HG02885 (cell line): ENCODE measurements at regions not wholly inside any gene's neighbourhood (a gene's known extent, or its start where the extent isn't known, plus 50 kb on each side); places are given as distances from the start of the nearest gene placed in this dataset.

ENCODE experiments used
- ATAC-seq: cut with Tn5 transposase; IDR thresholded peaks from one replicate; pipeline ENCODE4 v1.9.1; 2021; ENCODE audit warnings: mild to moderate bottlenecking; ENCODE audit not compliant: unreplicated experiment, poor library complexity

GRCh38 chr2:146365041-146365440, 1479.8 kb upstream of the ACVR2A start:
- no peak for ATAC-seq

GRCh38 chr2:146363731-146364130, 1481.1 kb upstream of the ACVR2A start:
- ATAC-seq: no peak

GRCh38 chr2:146351689-146352088, 1493.1 kb upstream of the ACVR2A start:
- no peak for ATAC-seq

- no peak for ATAC-seq
Measured at GRCh38 chr2:146349334-146349733, 1495.5 kb upstream of the ACVR2A start.

DNA sequence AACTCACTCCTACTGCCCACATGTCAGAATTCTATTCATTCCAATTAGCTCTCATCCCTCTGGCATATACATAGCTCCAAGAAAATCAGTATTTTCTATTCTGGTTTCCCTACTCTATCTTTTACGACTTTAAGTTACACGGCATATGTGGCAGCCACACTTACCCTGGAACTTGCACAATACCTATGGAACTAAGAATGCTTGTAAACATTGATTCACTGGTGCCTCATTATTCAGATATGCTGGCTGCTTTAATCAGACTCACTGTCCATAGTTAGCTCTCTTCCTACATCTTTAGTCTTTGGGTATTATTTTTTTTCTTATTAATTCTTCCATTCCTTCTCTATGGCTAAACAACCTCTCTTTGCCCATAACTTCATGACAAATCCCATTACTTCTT, 1519.9 kb upstream of the ACVR2A start:
- ATAC-seq: no peak

DNA sequence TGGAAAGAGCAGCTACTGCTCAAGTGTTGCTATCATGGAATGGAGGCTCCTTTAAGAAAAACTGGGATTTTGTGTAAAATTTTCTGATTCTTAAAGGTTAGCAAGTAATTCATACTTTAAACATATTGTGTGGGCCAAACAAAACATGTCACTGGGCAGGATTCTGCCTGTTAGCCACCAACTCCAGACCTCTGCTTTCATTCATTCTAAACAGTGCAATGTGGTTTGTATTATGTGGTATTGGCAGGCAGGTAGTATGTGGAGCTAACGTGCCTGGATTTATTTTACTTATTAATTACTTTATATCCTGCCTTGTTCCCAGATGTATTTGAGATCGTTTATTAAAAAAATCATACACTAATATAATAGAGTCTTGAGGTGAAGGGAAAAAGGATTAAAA, 1521.3 kb upstream of the ACVR2A start:
- ATAC-seq: no peak

DNA sequence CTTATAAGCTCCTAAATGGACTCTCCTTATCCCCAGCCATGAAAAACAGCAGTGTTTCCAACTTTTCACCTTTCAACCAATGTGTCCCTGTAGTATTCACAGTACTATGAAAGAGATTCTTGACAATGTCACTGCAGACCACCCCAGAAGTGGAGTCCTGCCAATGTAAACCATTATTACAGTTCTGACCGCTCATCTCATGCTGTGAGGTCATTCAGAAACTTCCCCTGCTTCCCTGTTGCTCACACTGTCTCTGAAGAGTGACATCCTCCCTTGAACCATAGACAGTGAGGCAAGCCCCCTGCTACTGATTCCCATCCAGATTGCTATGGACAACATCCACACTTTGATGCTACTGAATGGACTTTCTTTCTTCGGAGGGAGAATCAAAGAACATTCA, 1523.7 kb upstream of the ACVR2A start:
- no peak for ATAC-seq

- ATAC-seq: no peak
Measured at GRCh38 chr2:146317959-146318358, 1526.9 kb upstream of the ACVR2A start.

GRCh38 chr2:146312899-146313298, 1531.9 kb upstream of the ACVR2A start:
- no peak for ATAC-seq

DNA sequence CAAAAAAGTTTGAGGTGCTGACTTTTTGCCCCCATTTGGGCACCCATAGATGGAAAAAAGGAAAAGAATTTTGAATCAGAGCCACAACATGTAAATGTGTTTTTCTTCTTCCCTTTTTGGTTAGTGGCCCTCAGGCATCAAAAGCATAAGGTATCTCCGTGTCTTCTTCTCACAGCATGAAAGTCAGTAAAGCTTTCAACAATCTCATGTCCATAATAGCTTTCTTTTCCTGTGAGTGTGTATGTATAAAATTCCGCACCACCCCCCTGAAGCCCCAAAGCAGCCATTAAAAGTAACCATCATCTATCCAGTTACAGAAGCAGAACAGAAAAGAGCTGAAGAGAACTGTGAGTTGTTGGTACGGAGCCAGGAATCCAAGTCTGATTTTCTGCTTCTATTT, 1539.7 kb upstream of the ACVR2A start:
- no peak for ATAC-seq

DNA sequence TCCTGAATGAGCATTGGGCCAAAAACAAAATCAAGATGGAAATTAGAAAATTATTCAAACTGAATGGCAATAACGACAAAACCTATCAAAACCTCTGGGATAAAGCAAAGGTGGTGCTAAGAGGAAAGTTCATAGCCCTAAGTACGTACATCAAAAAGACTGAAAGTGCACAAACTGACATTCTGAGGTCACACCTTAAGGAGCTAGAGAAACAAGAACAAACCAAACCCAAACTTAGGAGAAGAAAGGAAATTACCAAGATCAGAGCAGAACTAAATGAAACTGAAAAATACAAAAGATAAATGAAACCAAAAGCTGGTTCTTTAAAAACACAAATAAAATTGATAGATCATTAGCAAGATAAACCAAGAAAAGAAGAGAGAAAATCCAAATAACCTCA, 1543.5 kb upstream of the ACVR2A start:
- ATAC-seq: no peak

DNA sequence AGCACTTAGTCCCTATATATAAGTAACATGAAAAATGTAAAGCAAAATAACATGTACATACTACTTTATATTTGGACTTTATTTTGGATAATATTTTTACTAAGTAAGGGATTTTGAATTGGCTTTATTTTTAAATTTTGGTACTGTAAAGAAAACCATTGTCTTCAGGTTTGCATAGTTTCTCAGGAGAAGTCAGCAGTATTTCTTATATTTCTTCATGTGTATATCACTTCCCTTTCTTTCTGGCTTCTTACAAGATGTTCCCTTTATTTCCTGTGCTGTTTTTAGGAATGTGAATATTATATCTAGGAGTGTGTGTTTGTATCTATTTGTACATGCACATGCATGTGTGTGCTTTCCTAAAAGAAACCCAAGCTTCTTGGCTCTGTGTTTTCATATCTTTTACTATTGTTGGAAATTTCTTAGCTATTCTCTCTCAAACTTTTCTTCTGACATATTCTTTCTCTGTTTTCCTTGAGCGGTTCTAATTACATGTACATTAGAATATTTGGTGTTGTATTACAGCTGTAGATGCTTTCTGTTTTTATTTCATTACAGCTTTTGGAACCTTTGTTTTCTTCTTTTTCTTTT, 1549.7 kb upstream of the ACVR2A start:
- no peak for ATAC-seq

- ATAC-seq: no peak
Measured at GRCh38 chr2:146287281-146287680, 1557.5 kb upstream of the ACVR2A start.

DNA sequence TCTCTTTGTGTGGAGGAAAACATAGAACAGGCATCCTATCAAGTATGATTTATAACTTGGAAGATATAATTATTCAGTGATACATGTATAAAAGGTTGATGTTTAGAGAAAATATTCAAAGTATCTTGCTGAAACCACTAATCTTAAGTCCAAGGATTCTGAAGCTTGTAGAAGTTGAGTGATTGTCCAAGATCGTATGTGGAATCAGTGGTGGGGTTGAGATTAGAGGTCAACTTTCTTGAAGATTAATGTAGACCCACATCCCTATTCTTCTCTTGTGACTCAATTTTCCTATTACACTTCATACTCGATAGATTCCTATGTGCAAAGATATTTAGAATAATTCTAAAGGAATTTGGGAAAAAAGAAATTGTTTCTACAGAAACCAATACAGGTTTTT, 1565.9 kb upstream of the ACVR2A start:
- no peak for ATAC-seq

DNA sequence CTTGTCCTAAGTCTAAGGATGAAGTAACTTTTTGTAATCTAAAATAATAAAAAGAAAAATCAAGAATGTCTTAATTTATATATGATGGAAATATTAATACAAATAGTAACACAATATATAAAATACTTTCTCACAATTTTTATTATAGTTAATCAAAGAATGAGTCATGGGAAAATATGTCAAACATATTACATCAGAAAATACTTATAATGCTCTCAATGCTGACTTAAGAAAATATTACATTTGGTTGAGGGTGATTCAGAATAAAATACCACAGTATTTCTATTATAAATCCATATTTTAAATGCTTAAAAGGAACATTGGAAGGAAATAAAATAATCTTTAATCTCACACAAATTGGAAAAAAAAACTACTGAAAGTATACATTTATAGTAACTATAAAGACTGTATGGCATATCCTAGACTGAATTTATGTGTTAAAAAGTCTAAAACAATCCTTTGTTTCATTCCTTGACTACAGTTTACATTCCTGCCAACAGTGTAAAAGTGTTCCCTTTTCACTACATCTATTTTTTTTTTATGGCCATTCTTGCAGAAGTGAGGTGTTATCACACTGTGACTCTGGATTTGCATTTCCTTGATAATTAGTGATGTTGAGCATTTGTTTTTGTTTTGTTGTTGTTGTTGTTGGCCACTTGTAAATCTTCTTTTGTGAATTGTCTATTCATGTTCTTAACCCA, 1573.5 kb upstream of the ACVR2A start:
- no peak for ATAC-seq

DNA sequence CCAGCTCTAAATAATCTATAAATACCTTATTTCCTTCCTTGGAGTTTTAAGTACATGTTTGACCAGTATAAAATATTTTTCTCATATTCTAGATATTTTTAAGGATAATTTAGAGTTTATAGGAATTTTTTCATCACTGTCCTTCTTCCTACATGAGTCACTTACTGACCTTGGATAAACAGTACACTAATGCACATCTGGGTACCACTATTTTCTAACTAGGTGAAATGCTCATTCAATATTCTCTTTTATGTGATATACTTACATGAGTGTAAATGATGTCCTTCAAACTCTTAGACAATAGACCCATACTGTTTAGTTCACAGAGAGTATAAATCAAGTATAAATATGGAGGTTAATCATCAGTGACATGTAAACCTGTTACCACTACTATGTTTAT, 1574.2 kb upstream of the ACVR2A start:
- no peak for ATAC-seq

DNA sequence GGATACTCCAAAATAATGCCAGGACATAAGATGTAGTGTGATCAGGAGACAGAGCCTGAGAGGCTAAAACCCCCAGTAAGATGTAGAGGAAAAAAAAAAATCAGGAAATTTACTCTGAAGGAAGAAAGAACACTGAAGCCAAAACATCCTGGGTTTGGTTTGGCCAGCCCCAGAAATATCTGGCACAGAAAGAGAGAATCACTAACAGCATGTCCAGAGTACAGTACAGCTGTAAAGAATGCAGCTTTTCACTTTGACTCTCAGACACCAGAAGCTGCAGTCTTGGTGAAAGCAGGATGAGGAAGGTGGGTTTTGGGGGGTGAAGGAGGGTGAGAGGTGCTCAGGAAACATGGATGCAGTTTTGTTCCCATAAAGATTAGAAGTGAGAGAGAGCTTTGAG, 1577.7 kb upstream of the ACVR2A start:
- no peak for ATAC-seq

DNA sequence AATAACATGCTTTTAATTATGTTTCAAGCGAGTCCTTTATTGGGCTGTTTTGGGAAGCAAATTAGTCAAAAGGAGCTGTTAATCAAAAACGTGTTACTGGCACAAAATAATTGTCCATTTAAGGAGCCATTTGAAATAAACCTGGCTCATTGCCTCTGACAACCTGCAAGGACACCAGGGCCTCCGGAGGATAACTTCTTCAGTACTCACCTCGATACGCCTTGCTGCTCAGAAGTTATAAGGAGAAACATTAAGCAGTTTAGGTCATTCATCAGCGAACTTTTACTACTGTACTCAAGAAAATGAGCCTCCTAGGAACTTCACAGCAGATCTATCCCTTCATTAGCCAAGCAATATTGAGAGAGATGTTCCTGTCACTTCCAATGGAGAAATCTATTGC, 1579.2 kb upstream of the ACVR2A start:
- ATAC-seq: no peak

DNA sequence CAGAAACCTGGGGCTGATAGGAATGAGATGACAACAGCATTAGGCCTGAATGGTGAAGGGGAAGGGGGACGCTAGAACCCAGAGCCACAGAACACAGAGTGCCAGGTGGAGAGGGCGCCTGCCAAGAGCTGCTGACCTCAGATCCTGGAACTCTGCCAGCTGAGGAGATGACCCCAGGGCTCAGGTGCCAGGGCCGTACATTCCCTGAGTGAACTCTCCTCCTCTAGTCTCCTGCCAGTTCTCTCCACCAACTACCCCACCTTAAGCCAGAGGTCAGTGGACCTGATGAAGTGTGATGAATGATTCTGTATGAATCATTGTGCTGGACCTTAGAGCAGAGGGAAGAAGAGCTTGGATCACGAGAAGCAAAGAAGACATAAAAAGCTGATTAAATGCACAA, 1582.2 kb upstream of the ACVR2A start:
- ATAC-seq: no peak

- ATAC-seq: no peak
Measured at GRCh38 chr2:146260551-146260950, 1584.3 kb upstream of the ACVR2A start.

GRCh38 chr2:146259816-146260215, 1585.0 kb upstream of the ACVR2A start:
- no peak for ATAC-seq

GRCh38 chr2:146258071-146258470, 1586.8 kb upstream of the ACVR2A start:
- ATAC-seq: no peak
